ENCODE measurements at regions not wholly inside any gene's neighbourhood (a gene's known extent, or its start where the extent isn't known, plus 50 kb on each side); places are given as distances from the start of the nearest gene placed in this dataset.

GRCh38 chr5:67426961-67427849, 230.6 kb upstream of the CD180 start:
- WGBS: 86% methylated on average over 2 of the region's 2 CpGs
- no peaks in the 10 kb centered on the region for H3K9me3 ChIP-seq (ENCODE audit: control insufficient read depth, low read length)
- DNase-seq (no peak), ATAC-seq (no peak)
- H3K27me3 ChIP-seq (ENCODE audit: control insufficient read depth, insufficient read depth): no peaks in the 10 kb centered on the region
- no peak overlapping the region for H3K27ac ChIP-seq (ENCODE audit: low read length)
- intact Hi-C loops (cut with DNase I): no loop called here
- H3K4me3 ChIP-seq (ENCODE audit: low read length): no peak overlapping the region
- H3K4me1 ChIP-seq (ENCODE audit: control insufficient read depth, insufficient read depth, low read length): no peaks in the 10 kb centered on the region

- Histone ChIP-seq H3K27ac (ENCODE audit: low read length) (no peak overlapping the region), H3K9me3 (ENCODE audit: control insufficient read depth, low read length) (no peaks in the 10 kb centered on the region), H3K4me3 (ENCODE audit: low read length) (no peak overlapping the region), H3K27me3 (ENCODE audit: control insufficient read depth, insufficient read depth) (no peaks in the 10 kb centered on the region), H3K4me1 (ENCODE audit: control insufficient read depth, insufficient read depth, low read length) (no peaks in the 10 kb centered on the region)
- WGBS: 99% methylated on average over 1 of the region's 1 CpG
- no peak for ATAC-seq
- intact Hi-C loops (cut with DNase I): no loop called here
- no peak for DNase-seq
These were observed 228.9 kb upstream of the CD180 start for GRCh38 chr5:67425514-67425913.

GRCh38 chr5:67417839-67418238, 221.2 kb upstream of the CD180 start:
- Histone ChIP-seq H3K4me1 (ENCODE audit: control insufficient read depth, insufficient read depth, low read length) (no peaks in the 10 kb centered on the region), H3K4me3 (ENCODE audit: low read length) (no peak overlapping the region), H3K27ac (ENCODE audit: low read length) (no peak overlapping the region), H3K9me3 (ENCODE audit: control insufficient read depth, low read length) (no peaks in the 10 kb centered on the region), H3K27me3 (ENCODE audit: control insufficient read depth, insufficient read depth) (no peaks in the 10 kb centered on the region)
- intact Hi-C loops (cut with DNase I): no loop called here
- ATAC-seq (no peak), DNase-seq (no peak)
- WGBS: 65% methylated on average over 2 of the region's 2 CpGs

- no peak for DNase-seq
- Histone ChIP-seq H3K4me1 (ENCODE audit: control insufficient read depth, insufficient read depth, low read length) (no peaks in the 10 kb centered on the region), H3K27ac (ENCODE audit: low read length) (no peak overlapping the region), H3K4me3 (ENCODE audit: low read length) (no peak overlapping the region), H3K27me3 (ENCODE audit: control insufficient read depth, insufficient read depth) (no peaks in the 10 kb centered on the region), H3K9me3 (ENCODE audit: control insufficient read depth, low read length) (no peaks in the 10 kb centered on the region)
- WGBS: 92% methylated on average over 2 of the region's 2 CpGs
- ATAC-seq: no peak
- intact Hi-C loops (cut with DNase I): no loop called here
These were observed 220.4 kb upstream of the CD180 start for GRCh38 chr5:67416986-67417385.

GRCh38 chr5:67416133-67416937, 219.7 kb upstream of the CD180 start:
- Histone ChIP-seq H3K4me3 (ENCODE audit: low read length) (no peak overlapping the region), H3K4me1 (ENCODE audit: control insufficient read depth, insufficient read depth, low read length) (no peaks in the 10 kb centered on the region), H3K9me3 (ENCODE audit: control insufficient read depth, low read length) (no peaks in the 10 kb centered on the region), H3K27ac (ENCODE audit: low read length) (no peak overlapping the region), H3K27me3 (ENCODE audit: control insufficient read depth, insufficient read depth) (no peaks in the 10 kb centered on the region)
- ATAC-seq: no peak
- DNase-seq: no peak
- 94% methylated on average over 1 of the region's 1 CpG for WGBS
- intact Hi-C loops (cut with DNase I): no loop called here

- Histone ChIP-seq H3K27me3 (ENCODE audit: control insufficient read depth, insufficient read depth) (no peaks in the 10 kb centered on the region), H3K4me1 (ENCODE audit: control insufficient read depth, insufficient read depth, low read length) (no peaks in the 10 kb centered on the region), H3K9me3 (ENCODE audit: control insufficient read depth, low read length) (no peaks in the 10 kb centered on the region), H3K4me3 (ENCODE audit: low read length) (no peak overlapping the region), H3K27ac (ENCODE audit: low read length) (no peak overlapping the region)
- DNase-seq (no peak), ATAC-seq (no peak)
- intact Hi-C loops (cut with DNase I): no loop called here
These were observed 218.1 kb upstream of the CD180 start for GRCh38 chr5:67414712-67415111.

GRCh38 chr5:67413721-67414120, 217.1 kb upstream of the CD180 start:
- WGBS: 68% methylated on average over 3 of the region's 3 CpGs
- no peak for ATAC-seq
- H3K9me3 ChIP-seq (ENCODE audit: control insufficient read depth, low read length): no peaks in the 10 kb centered on the region

GRCh38 chr5:67409126-67409777, 212.7 kb upstream of the CD180 start:
- no peaks in the 10 kb centered on the region for H3K4me1 ChIP-seq (ENCODE audit: control insufficient read depth, insufficient read depth, low read length)
- DNase-seq (no peak), ATAC-seq (no peak)
- intact Hi-C loops (cut with DNase I): no loop called here
- no peak overlapping the region for H3K27ac ChIP-seq (ENCODE audit: low read length)
- no peaks in the 10 kb centered on the region for H3K27me3 ChIP-seq (ENCODE audit: control insufficient read depth, insufficient read depth)
- no peak overlapping the region for H3K4me3 ChIP-seq (ENCODE audit: low read length)
- WGBS: 73% methylated on average over 4 of the region's 4 CpGs
- no peaks in the 10 kb centered on the region for H3K9me3 ChIP-seq (ENCODE audit: control insufficient read depth, low read length)

More at GRCh38 chr5:67413721-67414120, 217.1 kb upstream of the CD180 start:
- DNase-seq: no peak
- intact Hi-C loops (cut with DNase I): no loop called here
- Histone ChIP-seq H3K4me3 (ENCODE audit: low read length) (no peak overlapping the region), H3K4me1 (ENCODE audit: control insufficient read depth, insufficient read depth, low read length) (no peaks in the 10 kb centered on the region), H3K27ac (ENCODE audit: low read length) (no peak overlapping the region), H3K27me3 (ENCODE audit: control insufficient read depth, insufficient read depth) (no peaks in the 10 kb centered on the region)

GRCh38 chr5:67407979-67408378, 211.4 kb upstream of the CD180 start:
- Histone ChIP-seq H3K9me3 (ENCODE audit: control insufficient read depth, low read length) (no peaks in the 10 kb centered on the region), H3K4me1 (ENCODE audit: control insufficient read depth, insufficient read depth, low read length) (no peaks in the 10 kb centered on the region), H3K4me3 (ENCODE audit: low read length) (no peak overlapping the region), H3K27ac (ENCODE audit: low read length) (no peak overlapping the region), H3K27me3 (ENCODE audit: control insufficient read depth, insufficient read depth) (no peaks in the 10 kb centered on the region)
- DNase-seq (no peak), ATAC-seq (no peak)
- intact Hi-C loops (cut with DNase I): no loop called here
- WGBS: 70% methylated on average over 2 of the region's 2 CpGs

GRCh38 chr5:67405755-67406154, 209.2 kb upstream of the CD180 start:
- DNase-seq: no peak
- Histone ChIP-seq H3K4me3 (ENCODE audit: low read length) (no peak overlapping the region), H3K9me3 (ENCODE audit: control insufficient read depth, low read length) (no peaks in the 10 kb centered on the region), H3K4me1 (ENCODE audit: control insufficient read depth, insufficient read depth, low read length) (no peaks in the 10 kb centered on the region), H3K27ac (ENCODE audit: low read length) (no peak overlapping the region), H3K27me3 (ENCODE audit: control insufficient read depth, insufficient read depth) (no peaks in the 10 kb centered on the region)
- intact Hi-C loops (cut with DNase I): no loop called here
- 89% methylated on average over 3 of the region's 3 CpGs for WGBS
- ATAC-seq: no peak

GRCh38 chr5:67405101-67405364, 208.4 kb upstream of the CD180 start:
- Histone ChIP-seq H3K27me3 (ENCODE audit: control insufficient read depth, insufficient read depth) (no peaks in the 10 kb centered on the region), H3K4me1 (ENCODE audit: control insufficient read depth, insufficient read depth, low read length) (no peaks in the 10 kb centered on the region), H3K9me3 (ENCODE audit: control insufficient read depth, low read length) (no peaks in the 10 kb centered on the region), H3K4me3 (ENCODE audit: low read length) (no peak overlapping the region), H3K27ac (ENCODE audit: low read length) (no peak overlapping the region)
- intact Hi-C loops (cut with DNase I): no loop called here
- DNase-seq: no peak
- WGBS: 74% methylated on average over 3 of the region's 3 CpGs
- ATAC-seq: no peak

Measured in right cardiac atrium (tissue), 5 donors.